Limb (tissue), 2 donors: ENCODE measurements at regions not wholly inside any gene's neighbourhood (a gene's known extent, or its start where the extent isn't known, plus 50 kb on each side); places are given as distances from the start of the nearest gene placed in this dataset.

Experiments used
- DNase-seq, 2 donors: peaks; one replicate each; pipeline ENCODE4 v3.0.0-alpha.2; 2016; ENCODE audit errors: extremely low spot score in 2 of 2

GRCh38 chr2:181340891-181341290 lies 116.3 kb upstream of the ITGA4 start:
- DNase-seq = no peak

DNA sequence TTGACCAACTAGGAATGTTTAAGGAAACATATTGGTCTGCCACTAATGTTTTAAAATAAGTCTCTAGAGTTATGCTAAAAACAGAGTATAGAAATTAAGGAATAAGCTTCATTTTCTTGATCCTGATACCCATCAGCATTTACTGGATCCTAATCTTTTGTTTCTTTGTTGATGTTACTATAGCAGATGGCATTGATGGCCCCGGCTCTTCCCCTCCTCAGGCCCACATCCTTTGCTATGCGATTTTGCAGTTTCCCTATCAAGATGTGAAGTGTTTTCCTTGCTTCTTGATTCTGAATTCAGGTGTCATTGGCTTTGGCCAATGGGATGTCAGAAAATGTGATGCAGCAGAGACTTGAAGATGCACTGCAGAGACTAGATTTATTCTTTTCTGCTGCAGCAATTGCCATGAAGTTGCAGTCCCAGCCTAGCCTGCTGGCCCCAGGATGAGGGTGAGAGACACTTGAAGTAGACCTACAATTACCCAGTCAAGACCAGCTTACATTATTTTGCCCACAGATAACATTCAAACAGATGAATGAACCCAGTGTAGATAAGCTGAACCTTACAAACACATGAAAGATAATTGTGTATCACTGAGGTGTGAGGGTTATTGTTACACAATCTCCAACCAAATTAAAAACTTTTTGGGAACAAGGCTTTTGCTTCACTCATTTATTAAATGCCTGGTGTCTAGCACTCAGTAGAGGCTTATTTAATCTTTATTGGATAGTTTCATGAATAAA lies 115.2 kb upstream of the ITGA4 start:
- no peak for DNase-seq

DNA sequence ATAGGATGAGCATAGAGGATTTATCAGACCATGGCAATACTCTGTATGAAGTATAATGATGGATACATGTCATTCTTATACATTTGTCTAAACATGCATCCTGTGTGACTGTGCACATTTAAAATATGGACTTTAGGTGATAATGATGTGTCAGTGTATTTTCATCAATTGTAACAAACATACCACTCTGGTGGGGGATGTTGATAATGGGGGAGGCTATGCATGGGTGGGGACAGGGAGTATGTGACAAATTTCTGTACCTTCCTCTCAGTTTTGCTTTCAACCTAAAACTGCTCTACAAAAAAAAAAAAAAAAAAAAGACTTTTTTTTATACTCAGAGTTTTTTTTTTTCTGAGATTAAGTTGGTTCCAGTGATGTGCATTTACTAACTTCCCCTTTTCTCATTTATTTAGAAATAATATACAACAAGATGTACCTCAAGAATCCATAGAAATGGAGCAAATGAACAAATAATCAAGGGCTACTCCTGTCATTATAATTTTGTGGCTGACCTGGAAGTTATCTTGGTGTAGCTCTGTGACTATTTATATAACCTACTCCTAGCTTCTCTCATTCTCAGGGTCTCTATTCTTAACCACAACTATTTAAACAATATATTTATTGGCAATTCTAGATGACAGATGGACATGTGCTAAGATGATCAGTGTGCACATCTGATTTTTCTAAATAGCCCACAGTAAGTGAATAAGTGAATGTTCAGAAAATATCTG lies 108.9 kb upstream of the ITGA4 start:
- no peak for DNase-seq

- no peak for DNase-seq
These were observed 105.0 kb upstream of the ITGA4 start for GRCh38 chr2:181352158-181352557.

- no peak for DNase-seq
These were observed 102.6 kb upstream of the ITGA4 start for GRCh38 chr2:181354626-181355025.

- DNase-seq = no peak
These were observed 100.6 kb upstream of the ITGA4 start for GRCh38 chr2:181356526-181357130.

GRCh38 chr2:181357979-181358378 lies 99.2 kb upstream of the ITGA4 start:
- no peak for DNase-seq

DNA sequence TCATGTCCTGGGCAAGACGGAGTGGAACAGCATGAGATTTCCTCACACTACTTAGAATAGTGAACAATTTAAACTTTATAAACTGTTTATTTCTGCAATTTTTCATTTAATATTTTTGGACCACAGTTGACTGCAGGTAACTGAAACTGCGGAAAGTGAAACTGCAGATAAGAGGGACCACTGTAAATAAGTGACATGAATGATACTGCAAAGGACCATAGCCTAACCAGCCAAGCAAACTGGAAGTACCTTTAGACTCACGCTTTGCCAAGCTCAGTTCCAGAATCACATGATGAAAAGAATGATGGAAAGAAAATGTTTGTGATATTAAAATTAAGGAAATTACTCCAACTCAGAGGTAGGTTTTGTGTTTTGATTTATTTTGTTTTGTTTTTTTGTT lies 94.6 kb upstream of the ITGA4 start:
- DNase-seq = no peak

- no peak for DNase-seq
These were observed 94.0 kb upstream of the ITGA4 start for GRCh38 chr2:181363164-181363563.

DNA sequence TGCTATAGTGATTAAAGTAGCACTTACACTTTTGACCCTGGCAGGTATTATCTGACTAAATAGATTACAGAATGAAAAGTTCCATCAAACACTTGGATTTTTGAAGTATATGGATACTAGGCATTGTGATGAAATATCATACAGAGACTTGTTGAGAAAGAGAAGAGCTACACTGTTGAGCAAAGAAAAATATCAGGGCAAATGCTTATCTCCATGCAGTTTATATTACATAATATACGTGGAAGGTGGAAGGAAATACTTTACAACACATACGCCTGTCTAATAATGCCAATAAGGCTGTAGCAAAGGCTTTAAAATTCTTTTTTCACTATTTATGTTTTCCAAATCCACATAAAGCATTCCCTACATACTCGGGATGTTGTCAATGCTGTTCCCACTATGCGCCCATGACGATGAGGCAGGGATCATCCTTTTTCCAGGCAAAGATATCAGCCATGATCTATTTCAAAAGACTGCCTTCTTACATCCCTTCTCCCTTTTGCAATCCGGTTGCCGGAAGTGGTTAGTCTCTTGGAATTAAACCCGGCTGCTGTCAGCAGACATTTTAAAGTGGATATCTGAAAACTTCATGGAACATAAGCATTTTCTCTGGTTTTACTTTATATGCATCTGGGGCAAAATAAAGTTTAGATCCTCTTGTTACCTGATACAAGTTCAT lies 92.6 kb upstream of the ITGA4 start:
- no peak for DNase-seq

GRCh38 chr2:181366675-181367175 lies 90.5 kb upstream of the ITGA4 start:
- no peak for DNase-seq

DNA sequence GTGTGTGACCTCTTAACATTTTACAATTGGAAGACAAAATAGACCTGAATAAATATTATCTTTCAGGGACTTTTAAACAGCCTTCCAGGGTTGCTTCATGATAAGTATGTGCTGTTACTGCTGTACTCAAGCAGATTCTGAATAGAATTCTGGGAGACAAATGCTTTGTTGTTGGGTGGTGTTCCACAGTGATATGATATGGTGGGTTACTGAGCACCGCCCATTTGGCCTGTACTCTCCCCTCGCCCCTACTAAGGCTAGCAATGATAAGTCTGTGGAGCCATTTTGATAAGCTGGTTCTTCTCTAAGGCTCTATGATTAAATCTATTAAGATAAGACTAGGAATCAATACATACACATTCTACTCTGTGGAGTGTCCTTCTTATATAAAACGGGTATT lies 89.8 kb upstream of the ITGA4 start:
- no peak for DNase-seq

DNA sequence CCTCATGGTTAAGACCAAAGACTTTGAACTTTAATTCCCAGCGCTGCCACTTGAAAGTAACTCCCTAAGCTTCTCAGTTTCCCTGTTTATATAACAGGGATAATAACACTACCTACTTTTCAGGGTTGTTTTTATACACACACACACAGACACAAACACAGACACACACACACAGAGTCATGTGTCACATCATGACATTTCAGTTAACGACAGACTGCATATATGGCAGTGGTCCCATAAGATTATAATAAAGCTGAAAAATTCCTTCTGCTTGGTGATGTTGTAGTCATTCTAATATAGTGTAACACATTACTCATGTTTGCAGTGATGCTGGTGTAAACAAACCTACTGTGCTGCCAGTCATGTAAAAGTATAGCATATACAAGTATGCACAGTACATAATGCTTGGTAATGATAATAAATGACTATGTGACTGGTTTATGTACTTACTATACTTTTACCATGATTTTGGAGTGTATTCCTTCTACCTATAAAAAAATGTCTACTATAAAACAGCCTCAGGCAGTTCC lies 89.2 kb upstream of the ITGA4 start:
- no peak for DNase-seq

DNA sequence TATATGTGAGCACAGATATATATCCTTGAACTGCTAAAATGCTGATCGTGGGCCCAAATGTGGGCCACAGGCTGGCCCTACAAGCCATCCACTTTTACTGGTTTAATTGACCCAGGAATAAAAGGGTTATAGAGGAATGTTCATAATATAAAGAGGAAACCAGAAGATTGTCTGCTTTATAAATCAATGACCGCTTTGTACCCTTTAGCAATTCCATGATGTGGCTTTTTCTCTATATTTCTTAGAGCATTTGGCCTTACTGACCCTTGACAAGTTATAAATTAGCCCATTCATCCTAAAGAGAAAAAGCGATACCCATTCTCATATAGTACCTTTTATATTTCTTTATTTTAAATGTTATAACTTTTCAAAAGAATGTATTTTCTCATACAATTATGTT lies 87.1 kb upstream of the ITGA4 start:
- no peak for DNase-seq

DNA sequence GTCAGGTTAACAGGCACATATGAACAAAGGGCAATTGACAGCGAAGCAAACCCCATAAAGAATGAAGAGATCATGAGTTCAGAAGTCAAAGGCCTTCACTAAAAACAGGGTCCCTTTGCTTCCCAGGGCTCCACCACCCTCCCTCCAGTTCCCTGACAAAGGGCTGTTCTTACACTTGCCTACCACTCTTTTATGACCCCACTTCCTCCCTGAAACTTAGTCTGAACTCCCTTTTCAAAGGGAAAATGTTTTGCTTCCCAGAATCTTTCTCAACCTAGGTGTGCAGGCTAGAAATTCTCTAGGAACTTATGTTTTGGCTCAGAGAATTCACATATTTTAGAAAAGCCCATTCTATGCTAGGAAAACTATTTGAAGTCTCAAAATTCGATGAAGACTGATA lies 86.0 kb upstream of the ITGA4 start:
- DNase-seq = no peak

- peak in 1 of 2 donors; percentile 45 for DNase-seq
These were observed 85.2 kb upstream of the ITGA4 start for GRCh38 chr2:181371782-181372645.

- DNase-seq = no peak
These were observed 84.5 kb upstream of the ITGA4 start for GRCh38 chr2:181372646-181373040.

GRCh38 chr2:181374781-181375675 lies 82.2 kb upstream of the ITGA4 start:
- no peak for DNase-seq

GRCh38 chr2:181376442-181376841 lies 80.7 kb upstream of the ITGA4 start:
- DNase-seq = no peak

DNA sequence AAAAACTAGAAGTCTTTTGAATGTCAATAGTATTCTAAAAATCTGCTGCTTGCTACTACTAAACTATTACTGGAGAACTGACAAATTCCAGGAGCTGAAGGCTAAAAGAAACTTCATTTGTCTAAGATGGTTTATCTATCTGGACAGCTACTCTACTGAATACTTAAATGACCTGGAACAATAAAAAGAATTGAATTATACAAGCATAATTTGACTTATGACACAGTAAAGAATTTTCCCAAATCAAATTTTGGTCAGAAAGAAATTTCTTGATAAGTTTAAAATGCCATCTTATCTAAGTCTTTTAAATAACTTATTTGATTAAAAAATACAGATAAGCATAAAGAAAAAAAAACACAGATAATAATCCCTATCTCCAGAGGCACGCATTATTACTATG lies 80.2 kb upstream of the ITGA4 start:
- DNase-seq = no peak
